Sigmoid colon (tissue), 6 donors: ENCODE measurements at regions not wholly inside any gene's neighbourhood (a gene's known extent, or its start where the extent isn't known, plus 50 kb on each side); places are given as distances from the start of the nearest gene placed in this dataset.

ENCODE experiments used
- DNase-seq: peaks from one replicate; pipeline ENCODE4 v3.0.0-alpha.2; 2019
- H3K27ac ChIP-seq, 4 donors: fragments of 200-600 bp; sonication (generic); one replicate each; pipeline ENCODE4 v1.5.1; 2016 to 2019; ENCODE audit warnings: mild to moderate bottlenecking in 1 of 4
- H3K27me3 ChIP-seq, 3 donors: fragments of 200-600 bp; sonication (generic); one replicate each; pipeline ENCODE4 v1.5.1; 2019; ENCODE audit warnings: mild to moderate bottlenecking in 1 of 3
- H3K36me3 ChIP-seq, 4 donors: fragments of 200-600 bp; sonication (generic); one replicate each; pipeline ENCODE4 v1.5.1; 2016 to 2019
- H3K4me1 ChIP-seq, 4 donors: fragments of 200-600 bp; sonication (generic); one replicate each; pipeline ENCODE4 v1.5.1; 2017 to 2019
- H3K4me3 ChIP-seq, 4 donors: fragments of 200-600 bp; sonication (generic); one replicate each; pipeline ENCODE4 v1.5.1; 2017 to 2019; ENCODE audit warnings: mild to moderate bottlenecking in 2 of 4, moderate library complexity in 1 of 4
- H3K9me3 ChIP-seq, 4 donors: fragments of 200-600 bp in 3 of 4; sonication (generic) in 3 of 4; one replicate each; pipeline versions ENCODE4 v1.5.1 to v1.6.1; 2013 to 2019
- EP300 ChIP-seq, 4 donors: sonication (generic); formaldehyde crosslinking; IDR thresholded peaks; one replicate each; pipeline ENCODE4 v1.6.1; 2017; ENCODE audit warnings: antibody characterized with exemption in 4 of 4
- POLR2A ChIP-seq, 2 donors: fragments of 450-650 bp; IDR thresholded peaks; one replicate each; pipeline ENCODE4 v1.6.1; 2016; ENCODE audit warnings: antibody characterized with exemption in 2 of 2, mild to moderate bottlenecking in 2 of 2, moderate library complexity in 2 of 2
- POLR2AphosphoS5 ChIP-seq, 4 donors: sonication (generic); formaldehyde crosslinking; IDR thresholded peaks; one replicate each; pipeline ENCODE4 v1.6.1; 2017; ENCODE audit warnings: antibody characterized with exemption in 4 of 4
- WGBS, 2 donors: extraction: QIAGEN DNeasy Blood & Tissue Kit; methylation state at CpG; one replicate each; pipeline ENCODE4 v1.1.7; 2013; 5-methylcytosine and 5-hydroxymethylcytosine counted together
- intact Hi-C: fragments of 100-400 bp; cut with DNase I; formaldehyde crosslinking; loops from one replicate; pipeline ENCODE4 v1.15.1; 2023
- TF ChIP-seq, protein P1 (sequence below), 4 experiments: fragments of 450-650 bp in 3 of 4; fragments of 200-600 bp in 1 of 4; IDR thresholded peaks; one replicate each; pipeline ENCODE4 v1.5.1; 2016 to 2019; ENCODE audit warnings: antibody characterized with exemption in 4 of 4, mild to moderate bottlenecking in 3 of 4, moderate library complexity in 2 of 4
- donor health status: healthy with polysubstance abuse.
- donor health status: healthy.

DNA sequence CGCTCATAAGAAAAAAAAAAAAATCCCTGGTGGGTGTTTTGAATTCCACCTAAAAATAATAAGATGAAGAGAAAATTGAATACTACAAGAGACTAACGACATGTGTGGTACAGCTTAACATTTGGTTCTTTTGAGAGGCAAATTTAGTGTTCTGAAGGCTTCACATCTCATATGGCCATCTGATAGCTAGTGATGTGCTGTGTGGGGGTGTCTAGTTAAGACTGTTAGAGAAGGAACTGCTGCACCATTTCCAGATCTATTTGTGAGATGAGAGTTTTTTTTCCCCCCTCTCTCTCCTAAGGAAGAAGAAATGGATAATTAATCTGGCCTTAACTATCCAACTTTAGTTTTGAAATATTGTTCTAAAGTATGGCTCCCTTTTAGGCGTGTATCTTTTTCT lies 321.6 kb downstream of the SLC4A3 start:
- no peak for DNase-seq
- TF ChIP-seq POLR2A (IDR thresholded peaks at IDR 0.05) (no peak), EP300 (IDR thresholded peaks at IDR 0.05) (no peak), POLR2AphosphoS5 (IDR thresholded peaks at IDR 0.05) (no peak)
- TF ChIP-seq, protein P1, sequence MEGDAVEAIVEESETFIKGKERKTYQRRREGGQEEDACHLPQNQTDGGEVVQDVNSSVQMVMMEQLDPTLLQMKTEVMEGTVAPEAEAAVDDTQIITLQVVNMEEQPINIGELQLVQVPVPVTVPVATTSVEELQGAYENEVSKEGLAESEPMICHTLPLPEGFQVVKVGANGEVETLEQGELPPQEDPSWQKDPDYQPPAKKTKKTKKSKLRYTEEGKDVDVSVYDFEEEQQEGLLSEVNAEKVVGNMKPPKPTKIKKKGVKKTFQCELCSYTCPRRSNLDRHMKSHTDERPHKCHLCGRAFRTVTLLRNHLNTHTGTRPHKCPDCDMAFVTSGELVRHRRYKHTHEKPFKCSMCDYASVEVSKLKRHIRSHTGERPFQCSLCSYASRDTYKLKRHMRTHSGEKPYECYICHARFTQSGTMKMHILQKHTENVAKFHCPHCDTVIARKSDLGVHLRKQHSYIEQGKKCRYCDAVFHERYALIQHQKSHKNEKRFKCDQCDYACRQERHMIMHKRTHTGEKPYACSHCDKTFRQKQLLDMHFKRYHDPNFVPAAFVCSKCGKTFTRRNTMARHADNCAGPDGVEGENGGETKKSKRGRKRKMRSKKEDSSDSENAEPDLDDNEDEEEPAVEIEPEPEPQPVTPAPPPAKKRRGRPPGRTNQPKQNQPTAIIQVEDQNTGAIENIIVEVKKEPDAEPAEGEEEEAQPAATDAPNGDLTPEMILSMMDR (IDR thresholded peaks at IDR 0.05), result no peak
- H3K36me3 ChIP-seq, result no peaks in the 10 kb centered on the region
- no peak overlapping the region for H3K27ac ChIP-seq
- intact Hi-C loops, result no loop called here
- no peaks in the 10 kb centered on the region for H3K9me3 ChIP-seq
- no peak overlapping the region for H3K4me3 ChIP-seq
- no peaks in the 10 kb centered on the region for H3K4me1 ChIP-seq
- H3K27me3 ChIP-seq, result no peaks in the 10 kb centered on the region
- 83 to 87% methylated on average over 3 of the region's 3 CpGs for WGBS, 2 donors

DNA sequence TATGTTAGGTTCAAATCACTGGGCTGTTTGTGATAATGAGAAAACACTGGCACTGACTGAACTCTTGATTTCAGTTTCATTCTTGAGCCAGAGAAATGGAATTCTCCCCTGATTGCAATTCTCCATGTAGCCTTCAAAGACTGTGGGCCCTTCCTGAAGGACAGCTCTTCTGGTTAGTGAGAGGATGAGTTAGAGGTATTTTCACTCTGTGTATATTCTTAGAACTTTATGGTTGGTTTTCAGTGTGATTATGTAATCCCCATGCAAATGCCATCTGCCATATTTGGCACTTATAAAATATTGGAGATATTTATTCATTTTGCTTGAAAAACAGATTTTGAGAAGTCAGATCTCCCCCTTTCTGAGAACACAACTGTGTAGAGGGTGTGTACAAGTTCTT lies 323.7 kb downstream of the SLC4A3 start:
- Histone ChIP-seq H3K4me3 (no peak overlapping the region), H3K27me3 (no peaks in the 10 kb centered on the region), H3K36me3 (no peaks in the 10 kb centered on the region), H3K9me3 (peaks cover 0 to 3% (median under 1%) of the 10 kb centered on the region in 4 donors), H3K27ac (no peak overlapping the region), H3K4me1 (no peaks in the 10 kb centered on the region)
- DNase-seq, result no peak
- intact Hi-C loops, result no loop called here
- TF ChIP-seq EP300 (IDR thresholded peaks at IDR 0.05) (no peak), POLR2A (IDR thresholded peaks at IDR 0.05) (no peak), POLR2AphosphoS5 (IDR thresholded peaks at IDR 0.05) (no peak)
- TF ChIP-seq, protein P1 (IDR thresholded peaks at IDR 0.05), result no peak

DNA sequence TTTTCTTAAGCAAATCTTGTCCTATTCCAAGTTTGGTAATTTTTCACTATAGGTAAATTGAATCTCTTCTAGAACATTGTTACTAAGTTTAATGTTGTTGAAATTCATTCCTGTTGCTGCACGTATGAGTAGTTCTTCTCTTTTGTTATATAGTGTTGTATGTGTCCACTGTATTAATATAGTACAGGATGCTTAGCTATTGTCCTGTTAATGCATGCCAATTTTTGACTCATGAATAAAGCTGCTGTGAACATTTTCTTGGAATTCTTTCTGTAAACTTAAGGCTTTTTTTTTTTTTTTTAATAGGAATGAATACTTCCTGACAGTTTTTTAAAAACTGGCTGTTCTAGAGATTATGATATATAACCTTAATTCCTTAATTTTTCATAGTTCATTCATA lies 326.9 kb downstream of the SLC4A3 start:
- intact Hi-C loops, result no loop called here
- Histone ChIP-seq H3K27ac (no peak overlapping the region), H3K4me1 (no peaks in the 10 kb centered on the region), H3K4me3 (no peak overlapping the region), H3K36me3 (no peaks in the 10 kb centered on the region), H3K9me3 (peaks cover 0 to 9% (median 3%) of the 10 kb centered on the region in 4 donors), H3K27me3 (no peaks in the 10 kb centered on the region)
- DNase-seq, result no peak
- WGBS, 2 donors, result 76 to 82% methylated on average over 1 of the region's 1 CpG
- TF ChIP-seq POLR2A (IDR thresholded peaks at IDR 0.05), result no peak
- no peak for TF ChIP-seq EP300 (IDR thresholded peaks at IDR 0.05)
- TF ChIP-seq, protein P1 (IDR thresholded peaks at IDR 0.05), result no peak
- no peak for TF ChIP-seq POLR2AphosphoS5 (IDR thresholded peaks at IDR 0.05)

DNA sequence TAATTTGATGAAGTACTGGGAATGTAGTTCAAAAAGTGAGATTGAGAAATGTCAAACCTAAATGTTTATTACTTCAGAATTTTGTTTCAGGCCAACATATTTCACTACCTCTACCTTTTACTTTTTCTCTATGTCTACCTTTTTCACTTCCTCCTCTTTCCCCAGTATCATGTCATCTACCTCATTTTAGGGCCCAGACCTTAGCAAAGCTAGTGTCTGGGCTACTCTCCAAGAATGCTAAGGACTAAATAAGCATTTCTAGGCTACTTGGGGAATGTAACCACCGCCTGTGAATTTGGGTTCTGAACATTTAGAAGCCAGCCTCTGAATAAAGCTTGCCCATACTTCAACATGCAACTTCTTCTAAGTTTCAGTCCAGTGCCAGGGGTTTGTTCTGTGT lies 330.4 kb downstream of the SLC4A3 start:
- Histone ChIP-seq H3K36me3 (no peaks in the 10 kb centered on the region), H3K27me3 (no peaks in the 10 kb centered on the region), H3K9me3 (peaks cover 0 to 9% (median 3%) of the 10 kb centered on the region in 4 donors), H3K4me3 (no peak overlapping the region), H3K27ac (no peak overlapping the region), H3K4me1 (no peaks in the 10 kb centered on the region)
- DNase-seq, result no peak
- WGBS, 2 donors, result 0 to 48% methylated on average over 1 of the region's 1 CpG
- intact Hi-C loops, result no loop called here
- TF ChIP-seq EP300 (IDR thresholded peaks at IDR 0.05), result no peak
- TF ChIP-seq POLR2A (IDR thresholded peaks at IDR 0.05), result no peak
- TF ChIP-seq, protein P1 (IDR thresholded peaks at IDR 0.05), result no peak
- TF ChIP-seq POLR2AphosphoS5 (IDR thresholded peaks at IDR 0.05), result no peak

DNA sequence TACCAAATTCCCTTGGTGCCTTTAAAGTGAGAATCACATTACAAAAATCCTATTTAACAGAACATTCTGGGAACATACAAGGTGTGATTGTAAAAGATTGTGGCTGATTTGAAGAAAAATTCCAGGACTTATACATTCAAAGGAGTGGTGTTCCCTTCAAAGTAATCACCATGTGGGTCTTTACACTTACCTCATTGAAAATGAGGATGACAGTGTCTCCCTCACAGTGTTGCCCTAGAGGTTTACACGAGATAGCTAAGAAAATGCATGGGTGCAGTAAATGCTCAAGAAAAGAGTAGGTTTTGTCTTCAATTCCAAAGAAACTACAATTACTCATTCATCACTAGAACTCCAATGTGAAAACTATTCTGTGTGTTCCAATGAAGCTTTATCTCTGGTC lies 331.5 kb downstream of the SLC4A3 start:
- H3K9me3 ChIP-seq, result peaks cover 0 to 9% (median 3%) of the 10 kb centered on the region in 4 donors
- intact Hi-C loops, result no loop called here
- no peaks in the 10 kb centered on the region for H3K36me3 ChIP-seq
- TF ChIP-seq POLR2AphosphoS5 (IDR thresholded peaks at IDR 0.05), result no peak
- TF ChIP-seq EP300 (IDR thresholded peaks at IDR 0.05), result no peak
- TF ChIP-seq, protein P1 (IDR thresholded peaks at IDR 0.05), result no peak
- no peak for TF ChIP-seq POLR2A (IDR thresholded peaks at IDR 0.05)
- no peaks in the 10 kb centered on the region for H3K27me3 ChIP-seq
- 76 to 80% methylated on average over 1 of the region's 1 CpG for WGBS, 2 donors
- H3K27ac ChIP-seq, result no peak overlapping the region
- H3K4me1 ChIP-seq, result no peaks in the 10 kb centered on the region
- no peak for DNase-seq
- H3K4me3 ChIP-seq, result no peak overlapping the region
